HCT116 (cell line): ENCODE measurements at regions not wholly inside any gene's neighbourhood (a gene's known extent, or its start where the extent isn't known, plus 50 kb on each side); places are given as distances from the start of the nearest gene placed in this dataset.

ENCODE experiments used
- ATAC-seq: fragments of 200-7000 bp; cut with Tn5 transposase; 2 replicates; pipeline ENCODE4 v1.9.1; 2020; ENCODE audit warnings: mild to moderate bottlenecking, moderate library complexity
- BruUV-seq: library from RNA; stranded (reverse); fragments of 400-500 nt; replicated peaks from 2 replicates; lab custom pipeline; 2021; lab: Mats Ljungman, UMichigan
- CTCF ChIA-PET: fragments of 300-600 bp; sonication (Branson Sonifier 250); formaldehyde crosslinking; loops from one replicate; lab custom pipeline; 2021; ENCODE audit warnings: antibody characterized with exemption; lab: Charles Lee
- POLR2A ChIA-PET: fragments of 300-600, 350-600 bp; sonication (Branson Sonifier 250); formaldehyde crosslinking; loops from one replicate; lab custom pipeline; 2021; ENCODE audit warnings: antibody characterized with exemption; lab: Charles Lee
- RAD21 ChIA-PET, 2 experiments: fragments of 300-600 bp; sonication (Branson Sonifier 250); formaldehyde crosslinking; loops; one replicate each; lab custom pipeline; 2023; ENCODE audit warnings: low total read pairs in 2 of 2; ENCODE audit not compliant: uncharacterized antibody in 2 of 2, unreplicated experiment in 2 of 2, low non-redundant PET in 1 of 2; lab: Charles Lee
- DNase-seq: peaks from one replicate; pipeline ENCODE4 v3.0.0-alpha.2; 2010; ENCODE audit warnings: low read depth, low spot score
- H2AFZ ChIP-seq: fragments of 200-600 bp; shearing (Covaris generic), sonication (generic); 2 replicates; pipeline ENCODE4 v1.6.1; 2017; ENCODE audit warnings: low read depth, mixed run types, mixed read lengths, antibody characterized with exemption, low read length; ENCODE audit not compliant: poor library complexity, severe bottlenecking
- H3K27ac ChIP-seq: 2 replicates; pipeline ENCODE4 v1.5.1; 2012; ENCODE audit warnings: low read depth, low read length
- H3K27me3 ChIP-seq: fragments of 200-600 bp; sonication (generic); 2 replicates; pipeline ENCODE4 v1.6.1; 2016; ENCODE audit warnings: mixed run types, low read length, mixed read lengths; ENCODE audit not compliant: insufficient read depth
- H3K36me3 ChIP-seq, 2 experiments: fragments of 200-500 bp in 1 of 2; fragments of 200-600 bp in 1 of 2; sonication (Bioruptor generic) in 1 of 2; sonication (generic) in 1 of 2; 2 replicates each; pipeline versions ENCODE4 v1.5.1 to v1.6.1; 2014 to 2016; ENCODE audit warnings: low read length in 2 of 2, inconsistent platforms in 1 of 2, mixed read lengths in 1 of 2, mixed run types in 1 of 2; ENCODE audit not compliant: insufficient read depth in 2 of 2, control insufficient read depth in 1 of 2
- H3K4me1 ChIP-seq, 2 experiments: fragments of 200-600 bp in 1 of 2; sonication (generic) in 1 of 2; 2 replicates each; pipeline versions ENCODE4 v1.5.1 to v1.6.1; 2012 to 2017; ENCODE audit warnings: low read length in 2 of 2, inconsistent platforms in 1 of 2, mild to moderate bottlenecking in 1 of 2, mixed read lengths in 1 of 2, mixed run types in 1 of 2, moderate library complexity in 1 of 2; ENCODE audit not compliant: insufficient read depth in 2 of 2, control insufficient read depth in 1 of 2
- H3K4me2 ChIP-seq: fragments of 200-600 bp; sonication (generic); 2 replicates; pipeline ENCODE4 v1.6.1; 2017; ENCODE audit warnings: mixed run types, low read length, mixed read lengths
- H3K4me3 ChIP-seq, 2 experiments: fragments of 200-600 bp in 1 of 2; sonication (generic) in 1 of 2; replicated peaks in 1 of 2; 2 replicates each; pipeline ENCODE4 v1.5.1; 2011 to 2016; ENCODE audit warnings: low read length in 2 of 2, control low read depth in 1 of 2, low read depth in 1 of 2, mild to moderate bottlenecking in 1 of 2, mixed read lengths in 1 of 2, mixed run types in 1 of 2
- H3K79me2 ChIP-seq: fragments of 200-600 bp; sonication (generic); 2 replicates; pipeline ENCODE4 v1.6.1; 2017; ENCODE audit warnings: mild to moderate bottlenecking, mixed run types, low read length, moderate library complexity, mixed read lengths; ENCODE audit not compliant: insufficient read depth
- H3K9ac ChIP-seq: fragments of 200-600 bp; sonication (generic); 2 replicates; pipeline ENCODE4 v1.6.1; 2016; ENCODE audit warnings: low read length, mixed read lengths
- H3K9me2 ChIP-seq: fragments of 200-600 bp; sonication (generic), shearing (Covaris generic); 2 replicates; pipeline ENCODE4 v1.6.1; 2017; ENCODE audit warnings: mixed run types, mild to moderate bottlenecking, moderate library complexity; ENCODE audit not compliant: insufficient read depth
- H3K9me3 ChIP-seq, 2 experiments: fragments of 200-500 bp in 1 of 2; fragments of 200-600 bp in 1 of 2; sonication (Bioruptor generic) in 1 of 2; sonication (generic) in 1 of 2; 2 replicates each; pipeline ENCODE4 v1.6.1; 2014 to 2017; ENCODE audit warnings: low read length in 2 of 2, mixed read lengths in 2 of 2, inconsistent platforms in 1 of 2, low read depth in 1 of 2, mild to moderate bottlenecking in 1 of 2, mixed run types in 1 of 2, moderate library complexity in 1 of 2; ENCODE audit not compliant: control insufficient read depth in 1 of 2, insufficient read depth in 1 of 2
- H4K20me1 ChIP-seq: fragments of 200-600 bp; sonication (generic), shearing (Covaris generic); 2 replicates; pipeline ENCODE4 v1.6.1; 2017; ENCODE audit warnings: mixed run types, mild to moderate bottlenecking, moderate library complexity; ENCODE audit not compliant: insufficient read depth
- CBX3 ChIP-seq: IDR thresholded peaks from 2 replicates; pipeline ENCODE4 v1.6.1; 2012; ENCODE audit warnings: low read depth
- CEBPB ChIP-seq: IDR thresholded peaks from 2 replicates; pipeline ENCODE4 v1.6.1; 2012; ENCODE audit warnings: low read depth
- CTCF ChIP-seq, 3 experiments: fragments of 200-600 bp in 1 of 3; sonication (generic) in 1 of 3; IDR thresholded peaks in 2 of 3; conservative IDR thresholded peaks in 1 of 3; 2 replicates each; pipeline ENCODE4 v1.5.1; 2012 to 2017; ENCODE audit warnings: low read depth in 2 of 3, low read length in 2 of 3, antibody characterized with exemption in 1 of 3, borderline replicate concordance in 1 of 3, control low read depth in 1 of 3, mild to moderate bottlenecking in 1 of 3, mixed read lengths in 1 of 3, mixed run types in 1 of 3, moderate library complexity in 1 of 3; ENCODE audit not compliant: insufficient read depth in 1 of 3
- EGR1 ChIP-seq: IDR thresholded peaks from 2 replicates; pipeline ENCODE4 v1.6.1; 2012; ENCODE audit warnings: low read depth
- ELF1 ChIP-seq: IDR thresholded peaks from 2 replicates; pipeline ENCODE4 v1.6.1; 2012; ENCODE audit warnings: low read depth, borderline replicate concordance
- EZH2 ChIP-seq: fragments of 200-600 bp; sonication (generic); IDR thresholded peaks from 2 replicates; pipeline ENCODE4 v1.6.1; 2017; ENCODE audit warnings: antibody characterized with exemption, mixed run types
- EZH2phosphoT487 ChIP-seq: fragments of 200-600 bp; IDR thresholded peaks from 2 replicates; pipeline ENCODE4 v1.6.1; 2018; ENCODE audit warnings: antibody characterized with exemption, borderline replicate concordance
- FOSL1 ChIP-seq: IDR thresholded peaks from 2 replicates; pipeline ENCODE4 v1.6.1; 2012; ENCODE audit warnings: low read depth
- JUND ChIP-seq: IDR thresholded peaks from 2 replicates; pipeline ENCODE4 v1.6.1; 2012
- MAX ChIP-seq: IDR thresholded peaks from 2 replicates; pipeline ENCODE4 v1.6.1; 2012
- POLR2AphosphoS5 ChIP-seq: IDR thresholded peaks from 2 replicates; pipeline ENCODE4 v1.6.1; 2011; ENCODE audit warnings: mild to moderate bottlenecking, low read depth, low read length, moderate library complexity
- SIN3A ChIP-seq: IDR thresholded peaks from 2 replicates; pipeline ENCODE4 v1.6.1; 2012; ENCODE audit warnings: low read depth
- SP1 ChIP-seq: IDR thresholded peaks from 2 replicates; pipeline ENCODE4 v1.6.1; 2012; ENCODE audit warnings: low read depth
- SRF ChIP-seq: IDR thresholded peaks from 2 replicates; pipeline ENCODE4 v1.6.1; 2012; ENCODE audit warnings: low read depth
- YY1 ChIP-seq: IDR thresholded peaks from 2 replicates; pipeline ENCODE4 v1.6.1; 2011; ENCODE audit warnings: low read length, low read depth, moderate library complexity, mild to moderate bottlenecking; ENCODE audit not compliant: insufficient replicate concordance; ENCODE audit errors: extremely low read depth
- ZBTB33 ChIP-seq: IDR thresholded peaks from 2 replicates; pipeline ENCODE4 v1.6.1; 2011; ENCODE audit warnings: mild to moderate bottlenecking, low read length, moderate library complexity; ENCODE audit not compliant: insufficient replicate concordance; ENCODE audit errors: extremely low read depth
- ZFX ChIP-seq: fragments of 450-650 bp; IDR thresholded peaks from 2 replicates; pipeline ENCODE4 v1.6.1; 2017
- ZNF274 ChIP-seq: fragments of 200-500 bp; sonication (Bioruptor generic); IDR thresholded peaks from 2 replicates; pipeline ENCODE4 v1.6.1; 2014; ENCODE audit warnings: mild to moderate bottlenecking, low read depth, low read length, inconsistent platforms
- intact Hi-C: fragments of 100-400 bp; cut with micrococcal nuclease; formaldehyde crosslinking; loops from 2 replicates; pipeline ENCODE4 v1.10.0; 2022

- intact Hi-C loops: no loop called here
- no TSS peak for BruUV-seq
- Histone ChIP-seq H3K36me3 (no peaks in the 10 kb centered on the region), H4K20me1 (no peaks in the 10 kb centered on the region), H3K4me2 (no peak overlapping the region), H3K9me3 (peaks cover 0 to 6% of the 10 kb centered on the region in 2 experiments; a peak in 2 of 4 replicates), H3K27ac (no peak overlapping the region), H2AFZ (no peak overlapping the region), H3K9ac (no peak overlapping the region), H3K79me2 (no peaks in the 10 kb centered on the region), H3K4me1 (no peaks in the 10 kb centered on the region), H3K9me2 (no peaks in the 10 kb centered on the region), H3K4me3 (no peak overlapping the region), H3K27me3 (no peaks in the 10 kb centered on the region)
- ATAC-seq (no peak), DNase-seq (no peak)
- POLR2A ChIA-PET: no interaction called here
- CTCF ChIA-PET: no interaction called here
- RAD21 ChIA-PET: no interaction called here
- TF ChIP-seq FOSL1 (no peak), ZFX (no peak), YY1 (no peak), MAX (no peak), SIN3A (no peak), EZH2 (no peak), POLR2AphosphoS5 (no peak), SRF (no peak), ZBTB33 (no peak), JUND (no peak), ZNF274 (no peak), CEBPB (no peak), EGR1 (no peak), CTCF (IDR thresholded peaks at IDR 0.05 in 2 of 3, conservative IDR thresholded peaks at IDR 0.05 in 1 of 3; ENCODE audit: borderline replicate concordance in 1 of 3, insufficient read depth in 1 of 3, low read depth in 2 of 3, low read length in 2 of 3) (no peak), CBX3 (no peak), EZH2phosphoT487 (no peak), SP1 (no peak), ELF1 (no peak)
Observed at GRCh38 chr13:77985866-77986636, 67.4 kb upstream of the EDNRB start.
